H1 (cell line): ENCODE measurements at regions not wholly inside any gene's neighbourhood (a gene's known extent, or its start where the extent isn't known, plus 50 kb on each side); places are given as distances from the start of the nearest gene placed in this dataset.

Source experiments
- TF ChIP-seq, protein P1 (sequence below): fragments of 300-600 bp; sonication (generic); IDR thresholded peaks from 2 replicates; pipeline ENCODE4 v1.7.1; 2012; ENCODE audit warnings: low read length, moderate library complexity, mild to moderate bottlenecking, inconsistent platforms; ENCODE audit not compliant: insufficient replicate concordance

GRCh38 chr3:168495270-168495669, 399.5 kb upstream of the GOLIM4 start (continued):
- TF ChIP-seq, protein P1, sequence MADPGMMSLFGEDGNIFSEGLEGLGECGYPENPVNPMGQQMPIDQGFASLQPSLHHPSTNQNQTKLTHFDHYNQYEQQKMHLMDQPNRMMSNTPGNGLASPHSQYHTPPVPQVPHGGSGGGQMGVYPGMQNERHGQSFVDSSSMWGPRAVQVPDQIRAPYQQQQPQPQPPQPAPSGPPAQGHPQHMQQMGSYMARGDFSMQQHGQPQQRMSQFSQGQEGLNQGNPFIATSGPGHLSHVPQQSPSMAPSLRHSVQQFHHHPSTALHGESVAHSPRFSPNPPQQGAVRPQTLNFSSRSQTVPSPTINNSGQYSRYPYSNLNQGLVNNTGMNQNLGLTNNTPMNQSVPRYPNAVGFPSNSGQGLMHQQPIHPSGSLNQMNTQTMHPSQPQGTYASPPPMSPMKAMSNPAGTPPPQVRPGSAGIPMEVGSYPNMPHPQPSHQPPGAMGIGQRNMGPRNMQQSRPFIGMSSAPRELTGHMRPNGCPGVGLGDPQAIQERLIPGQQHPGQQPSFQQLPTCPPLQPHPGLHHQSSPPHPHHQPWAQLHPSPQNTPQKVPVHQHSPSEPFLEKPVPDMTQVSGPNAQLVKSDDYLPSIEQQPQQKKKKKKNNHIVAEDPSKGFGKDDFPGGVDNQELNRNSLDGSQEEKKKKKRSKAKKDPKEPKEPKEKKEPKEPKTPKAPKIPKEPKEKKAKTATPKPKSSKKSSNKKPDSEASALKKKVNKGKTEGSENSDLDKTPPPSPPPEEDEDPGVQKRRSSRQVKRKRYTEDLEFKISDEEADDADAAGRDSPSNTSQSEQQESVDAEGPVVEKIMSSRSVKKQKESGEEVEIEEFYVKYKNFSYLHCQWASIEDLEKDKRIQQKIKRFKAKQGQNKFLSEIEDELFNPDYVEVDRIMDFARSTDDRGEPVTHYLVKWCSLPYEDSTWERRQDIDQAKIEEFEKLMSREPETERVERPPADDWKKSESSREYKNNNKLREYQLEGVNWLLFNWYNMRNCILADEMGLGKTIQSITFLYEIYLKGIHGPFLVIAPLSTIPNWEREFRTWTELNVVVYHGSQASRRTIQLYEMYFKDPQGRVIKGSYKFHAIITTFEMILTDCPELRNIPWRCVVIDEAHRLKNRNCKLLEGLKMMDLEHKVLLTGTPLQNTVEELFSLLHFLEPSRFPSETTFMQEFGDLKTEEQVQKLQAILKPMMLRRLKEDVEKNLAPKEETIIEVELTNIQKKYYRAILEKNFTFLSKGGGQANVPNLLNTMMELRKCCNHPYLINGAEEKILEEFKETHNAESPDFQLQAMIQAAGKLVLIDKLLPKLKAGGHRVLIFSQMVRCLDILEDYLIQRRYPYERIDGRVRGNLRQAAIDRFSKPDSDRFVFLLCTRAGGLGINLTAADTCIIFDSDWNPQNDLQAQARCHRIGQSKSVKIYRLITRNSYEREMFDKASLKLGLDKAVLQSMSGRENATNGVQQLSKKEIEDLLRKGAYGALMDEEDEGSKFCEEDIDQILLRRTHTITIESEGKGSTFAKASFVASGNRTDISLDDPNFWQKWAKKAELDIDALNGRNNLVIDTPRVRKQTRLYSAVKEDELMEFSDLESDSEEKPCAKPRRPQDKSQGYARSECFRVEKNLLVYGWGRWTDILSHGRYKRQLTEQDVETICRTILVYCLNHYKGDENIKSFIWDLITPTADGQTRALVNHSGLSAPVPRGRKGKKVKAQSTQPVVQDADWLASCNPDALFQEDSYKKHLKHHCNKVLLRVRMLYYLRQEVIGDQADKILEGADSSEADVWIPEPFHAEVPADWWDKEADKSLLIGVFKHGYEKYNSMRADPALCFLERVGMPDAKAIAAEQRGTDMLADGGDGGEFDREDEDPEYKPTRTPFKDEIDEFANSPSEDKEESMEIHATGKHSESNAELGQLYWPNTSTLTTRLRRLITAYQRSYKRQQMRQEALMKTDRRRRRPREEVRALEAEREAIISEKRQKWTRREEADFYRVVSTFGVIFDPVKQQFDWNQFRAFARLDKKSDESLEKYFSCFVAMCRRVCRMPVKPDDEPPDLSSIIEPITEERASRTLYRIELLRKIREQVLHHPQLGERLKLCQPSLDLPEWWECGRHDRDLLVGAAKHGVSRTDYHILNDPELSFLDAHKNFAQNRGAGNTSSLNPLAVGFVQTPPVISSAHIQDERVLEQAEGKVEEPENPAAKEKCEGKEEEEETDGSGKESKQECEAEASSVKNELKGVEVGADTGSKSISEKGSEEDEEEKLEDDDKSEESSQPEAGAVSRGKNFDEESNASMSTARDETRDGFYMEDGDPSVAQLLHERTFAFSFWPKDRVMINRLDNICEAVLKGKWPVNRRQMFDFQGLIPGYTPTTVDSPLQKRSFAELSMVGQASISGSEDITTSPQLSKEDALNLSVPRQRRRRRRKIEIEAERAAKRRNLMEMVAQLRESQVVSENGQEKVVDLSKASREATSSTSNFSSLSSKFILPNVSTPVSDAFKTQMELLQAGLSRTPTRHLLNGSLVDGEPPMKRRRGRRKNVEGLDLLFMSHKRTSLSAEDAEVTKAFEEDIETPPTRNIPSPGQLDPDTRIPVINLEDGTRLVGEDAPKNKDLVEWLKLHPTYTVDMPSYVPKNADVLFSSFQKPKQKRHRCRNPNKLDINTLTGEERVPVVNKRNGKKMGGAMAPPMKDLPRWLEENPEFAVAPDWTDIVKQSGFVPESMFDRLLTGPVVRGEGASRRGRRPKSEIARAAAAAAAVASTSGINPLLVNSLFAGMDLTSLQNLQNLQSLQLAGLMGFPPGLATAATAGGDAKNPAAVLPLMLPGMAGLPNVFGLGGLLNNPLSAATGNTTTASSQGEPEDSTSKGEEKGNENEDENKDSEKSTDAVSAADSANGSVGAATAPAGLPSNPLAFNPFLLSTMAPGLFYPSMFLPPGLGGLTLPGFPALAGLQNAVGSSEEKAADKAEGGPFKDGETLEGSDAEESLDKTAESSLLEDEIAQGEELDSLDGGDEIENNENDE, result no peak
